B cell (primary cell): ENCODE measurements at regions not wholly inside any gene's neighbourhood (a gene's known extent, or its start where the extent isn't known, plus 50 kb on each side); places are given as distances from the start of the nearest gene placed in this dataset.

Experiments used
- ATAC-seq: fragments of 200-7000 bp; cut with Tn5 transposase; one replicate; pipeline ENCODE4 v1.10.0; 2021; ENCODE audit warnings: low read depth, mild to moderate bottlenecking, moderate number of reproducible peaks, moderate library complexity
- CTCF ChIA-PET: fragments of 350-600 bp; sonication (Branson Sonifier 250); formaldehyde crosslinking; loops from one replicate; lab custom pipeline; 2021; ENCODE audit warnings: antibody characterized with exemption, inconsistent platforms; lab: Charles Lee
- POLR2A ChIA-PET: fragments of 350-600 bp; sonication (Branson Sonifier 250); formaldehyde crosslinking; loops from one replicate; lab custom pipeline; 2021; ENCODE audit warnings: antibody characterized with exemption; lab: Charles Lee
- DNase-seq: peaks from one replicate; pipeline ENCODE4 v3.0.0; 2013
- H2AFZ ChIP-seq: 2 replicates; pipeline ENCODE4 v1.6.1; 2012; ENCODE audit warnings: mild to moderate bottlenecking, low read depth, low read length; ENCODE audit not compliant: insufficient read depth, poor library complexity, severe bottlenecking
- H3K27ac ChIP-seq, 2 donors: 1 replicate in 1 of 2; 2 replicates in 1 of 2; pipeline ENCODE4 v1.5.1; 2012 to 2013; ENCODE audit warnings: low read length in 2 of 2, mild to moderate bottlenecking in 2 of 2, moderate library complexity in 1 of 2
- H3K27me3 ChIP-seq, 4 experiments: fragments of 200-600 bp in 1 of 4; sonication (generic) in 1 of 4; replicated peaks in 1 of 4; 1 replicate in 2 of 4; 2 replicates in 2 of 4; pipeline versions ENCODE4 v1.6.1 to v1.7.0; 2013 to 2016; ENCODE audit warnings: low read length in 3 of 4, mild to moderate bottlenecking in 2 of 4, mixed read lengths in 1 of 4, moderate library complexity in 1 of 4; ENCODE audit not compliant: insufficient read depth in 4 of 4, control insufficient read depth in 3 of 4; ENCODE audit errors: control extremely low read depth in 1 of 4
- H3K36me3 ChIP-seq, 2 experiments: replicated peaks in 1 of 2; 1 replicate in 1 of 2; 2 replicates in 1 of 2; pipeline versions ENCODE4 v1.6.1 to v1.7.1; 2013; ENCODE audit warnings: low read length in 1 of 2; ENCODE audit not compliant: insufficient read depth in 2 of 2, control insufficient read depth in 1 of 2; ENCODE audit errors: control extremely low read depth in 1 of 2, extremely low read depth in 1 of 2
- H3K4me1 ChIP-seq, 2 donors: fragments of 200-600 bp in 1 of 2; sonication (generic) in 1 of 2; 1 replicate in 1 of 2; 2 replicates in 1 of 2; pipeline versions ENCODE4 v1.5.1 to v1.6.1; 2013 to 2017; ENCODE audit warnings: low read length in 2 of 2; ENCODE audit not compliant: control insufficient read depth in 2 of 2, insufficient read depth in 2 of 2
- H3K4me2 ChIP-seq: replicated peaks from 2 replicates; pipeline ENCODE3; 2012; ENCODE audit warnings: mild to moderate bottlenecking, low read depth, low read length; ENCODE audit not compliant: poor library complexity, severe bottlenecking
- H3K4me3 ChIP-seq, 5 experiments: fragments of 200-600 bp in 1 of 5; sonication (generic) in 1 of 5; 1 replicate in 3 of 5; 2 replicates in 2 of 5; pipeline versions ENCODE4 v1.5.1 to v1.7.0; 2011 to 2016; ENCODE audit warnings: low read length in 4 of 5, mild to moderate bottlenecking in 4 of 5, low read depth in 2 of 5, control low read depth in 1 of 5, moderate library complexity in 1 of 5; ENCODE audit not compliant: insufficient read depth in 1 of 5; ENCODE audit errors: control extremely low read depth in 1 of 5, extremely low read depth in 1 of 5
- H3K79me2 ChIP-seq: fragments of 200-600 bp; sonication (generic); one replicate; pipeline ENCODE4 v1.6.0; 2016; ENCODE audit warnings: low read length; ENCODE audit not compliant: control insufficient read depth, insufficient read depth
- H3K9ac ChIP-seq: fragments of 200-600 bp; sonication (generic); 2 replicates; pipeline ENCODE4 v1.6.1; 2017; ENCODE audit warnings: mild to moderate bottlenecking, low read length, moderate library complexity
- H3K9me3 ChIP-seq, 3 donors: one replicate each; pipeline versions ENCODE4 v1.6.1 to v1.7.1; 2013; ENCODE audit warnings: low read length in 2 of 3; ENCODE audit not compliant: control insufficient read depth in 2 of 3, insufficient read depth in 1 of 3; ENCODE audit errors: control extremely low read depth in 1 of 3
- H4K20me1 ChIP-seq: 2 replicates; pipeline ENCODE4 v1.6.0; 2012; ENCODE audit warnings: mild to moderate bottlenecking, low read length; ENCODE audit not compliant: insufficient read depth, control insufficient read depth, poor library complexity, severe bottlenecking
- H3K27ac Mint-ChIP-seq: one replicate; pipeline ENCODE4 v1.8.0; 2021; ENCODE audit warnings: mixed read lengths
- H3K27me3 Mint-ChIP-seq: one replicate; pipeline ENCODE4 v1.8.0; 2021; ENCODE audit warnings: mixed read lengths
- H3K4me1 Mint-ChIP-seq: one replicate; pipeline ENCODE4 v1.8.0; 2021; ENCODE audit warnings: mixed read lengths
- H3K4me3 Mint-ChIP-seq: one replicate; pipeline ENCODE4 v1.8.0; 2021; ENCODE audit warnings: mixed read lengths
- H3K9me3 Mint-ChIP-seq: one replicate; pipeline ENCODE4 v1.8.0; 2022; ENCODE audit warnings: mixed read lengths; ENCODE audit not compliant: insufficient read depth
- CTCF ChIP-seq: fragments of 200-600 bp; IDR thresholded peaks from one replicate; pipeline ENCODE4 v1.8.0; 2022; ENCODE audit warnings: antibody characterized with exemption, mild to moderate bottlenecking
- EZH2 ChIP-seq: IDR thresholded peaks from 2 replicates; pipeline ENCODE4 v1.6.1; 2012; ENCODE audit warnings: borderline replicate concordance, low read depth, mild to moderate bottlenecking, moderate library complexity, low read length; ENCODE audit not compliant: insufficient read depth, poor library complexity, severe bottlenecking
- WGBS: methylation state at CpG from one replicate; pipeline ENCODE4 v1.1.5; 2013; ENCODE audit warnings: missing lambda C conversion rate; ENCODE audit not compliant: insufficient coverage; 5-methylcytosine and 5-hydroxymethylcytosine counted together
- intact Hi-C: fragments of 100-400 bp; cut with micrococcal nuclease; formaldehyde crosslinking; loops from one replicate; pipeline ENCODE4 v1.10.0; 2022

GRCh38 chr9:117636681-117637080 is 67.5 kb upstream of the TLR4 start:
- Mint-ChIP-seq H3K4me1 (no peaks in the 10 kb centered on the region), H3K9me3 (no peaks in the 10 kb centered on the region), H3K27ac (no peak overlapping the region), H3K27me3 (peaks cover 20% of the 10 kb centered on the region), H3K4me3 (no peak overlapping the region)
- Histone ChIP-seq H3K4me1 (no peaks in the 10 kb centered on the region), H3K79me2 (no peaks in the 10 kb centered on the region), H3K4me3 (no peak overlapping the region), H4K20me1 (no peaks in the 10 kb centered on the region), H3K36me3 (no peaks in the 10 kb centered on the region), H3K4me2 (no peak overlapping the region), H3K27me3 (no peaks in the 10 kb centered on the region), H3K9ac (no peak overlapping the region), H3K9me3 (no peaks in the 10 kb centered on the region), H2AFZ (no peak overlapping the region), H3K27ac (no peak overlapping the region)
- TF ChIP-seq EZH2 (no peak), CTCF (no peak)
- POLR2A ChIA-PET, result no interaction called here
- DNase-seq, result no peak
- WGBS, result 43% methylated on average over 1 of the region's 1 CpG
- intact Hi-C loops, result no loop called here
- no peak for ATAC-seq
- CTCF ChIA-PET, result no interaction called here

- H2AFZ ChIP-seq, result no peak overlapping the region
- no peaks in the 10 kb centered on the region for H3K4me1 ChIP-seq
- no peak overlapping the region for H3K4me3 ChIP-seq
- Mint-ChIP-seq H3K4me1 (no peaks in the 10 kb centered on the region), H3K27ac (no peak overlapping the region), H3K27me3 (peaks cover 4% of the 10 kb centered on the region), H3K4me3 (no peak overlapping the region), H3K9me3 (peaks cover 13% of the 10 kb centered on the region)
- H3K4me2 ChIP-seq, result no peak overlapping the region
- no peaks in the 10 kb centered on the region for H3K79me2 ChIP-seq
- H3K27ac ChIP-seq, result no peak overlapping the region
- ATAC-seq (no peak), DNase-seq (no peak)
- H3K9ac ChIP-seq, result no peak overlapping the region
- no peaks in the 10 kb centered on the region for H3K27me3 ChIP-seq
- 86% methylated on average over 1 of the region's 1 CpG for WGBS
- H3K36me3 ChIP-seq, result no peaks in the 10 kb centered on the region
- POLR2A ChIA-PET, result no interaction called here
- H4K20me1 ChIP-seq, result no peaks in the 10 kb centered on the region
- CTCF ChIA-PET, result interaction anchor here (1.1 kb wide), 1 partner anchor 8 kb away, joined by 3 read pairs; no protein-coding TSS in a partner anchor
- peaks cover 0 to 12% (median 4%) of the 10 kb centered on the region in 3 donors for H3K9me3 ChIP-seq
- intact Hi-C loops, result no loop called here
- no peak for TF ChIP-seq EZH2
- TF ChIP-seq CTCF, result no peak
Measured at GRCh38 chr9:117625154-117625553, 79.0 kb upstream of the TLR4 start.
